Fibroblast of skin of scalp (primary cell): ENCODE measurements at regions not wholly inside any gene's neighbourhood (a gene's known extent, or its start where the extent isn't known, plus 50 kb on each side); places are given as distances from the start of the nearest gene placed in this dataset.
A peak's percentile ranks its signal among the peaks of the same experiment; 100 is the strongest.

Experiments used
- DNase-seq: peaks from one replicate; pipeline ENCODE4 v3.0.0-alpha.2; 2013

DNA sequence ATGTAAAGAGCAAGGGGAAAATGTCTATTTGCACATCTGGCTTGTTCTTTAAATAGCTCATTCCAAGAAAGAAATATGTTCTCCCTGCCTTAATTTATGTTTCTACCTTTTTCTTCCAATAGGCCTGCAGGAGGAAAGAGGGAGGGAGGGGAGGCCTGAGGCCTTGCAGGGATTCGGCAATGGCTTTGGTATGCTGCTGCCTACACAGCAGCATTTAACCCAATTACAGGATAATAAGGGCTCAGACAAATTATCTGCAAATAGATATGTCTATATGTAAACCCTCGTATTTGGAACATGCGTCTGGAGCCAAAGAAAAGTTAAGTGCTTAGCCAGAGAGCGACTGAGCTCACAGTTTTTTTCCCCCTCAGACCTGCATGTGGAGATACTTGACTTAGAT, 277.2 kb downstream of the CDC5L start:
- peak; percentile 75 for DNase-seq

DNA sequence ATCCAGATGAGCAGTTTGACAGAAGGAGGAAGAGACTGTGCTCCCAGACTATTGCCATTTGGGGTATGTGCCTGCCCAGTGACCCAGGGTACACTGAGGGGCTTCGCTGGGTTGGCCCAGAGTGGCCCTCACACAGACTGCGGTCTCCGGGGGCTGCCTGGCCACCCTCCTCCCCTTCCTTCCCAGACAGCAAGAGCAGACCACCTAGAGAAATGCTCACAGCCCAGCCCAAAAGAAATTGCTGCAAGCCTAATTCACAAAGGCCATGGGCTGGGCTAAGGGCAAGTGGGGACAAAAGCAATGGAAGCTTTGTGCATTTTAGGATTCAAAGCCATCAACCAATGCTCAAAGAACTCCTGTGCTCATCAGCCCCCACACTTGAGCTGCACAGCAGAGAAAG, 277.6 kb downstream of the CDC5L start:
- no peak for DNase-seq

DNA sequence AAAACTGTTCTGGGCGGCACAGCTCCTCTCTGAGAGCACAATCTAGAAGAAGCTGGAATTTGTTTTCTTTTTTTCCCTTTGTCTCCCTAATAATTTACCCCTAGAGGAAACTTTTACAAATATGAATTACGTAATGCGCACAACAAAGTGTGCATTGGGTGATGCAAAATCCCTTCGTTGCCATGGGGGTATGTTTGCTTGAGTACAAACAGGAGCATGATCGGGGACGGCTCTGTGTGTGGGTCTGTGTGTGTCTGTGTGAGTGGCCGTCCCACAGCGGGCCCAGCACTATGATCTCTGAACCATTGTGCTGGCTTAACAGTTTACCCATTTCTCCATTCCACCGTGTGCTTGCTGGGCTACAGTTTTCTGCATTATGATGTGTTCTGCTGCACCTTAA, 278.2 kb downstream of the CDC5L start:
- no peak for DNase-seq

GRCh38 chr6:44666324-44666723, 278.8 kb downstream of the CDC5L start:
- no peak for DNase-seq

DNA sequence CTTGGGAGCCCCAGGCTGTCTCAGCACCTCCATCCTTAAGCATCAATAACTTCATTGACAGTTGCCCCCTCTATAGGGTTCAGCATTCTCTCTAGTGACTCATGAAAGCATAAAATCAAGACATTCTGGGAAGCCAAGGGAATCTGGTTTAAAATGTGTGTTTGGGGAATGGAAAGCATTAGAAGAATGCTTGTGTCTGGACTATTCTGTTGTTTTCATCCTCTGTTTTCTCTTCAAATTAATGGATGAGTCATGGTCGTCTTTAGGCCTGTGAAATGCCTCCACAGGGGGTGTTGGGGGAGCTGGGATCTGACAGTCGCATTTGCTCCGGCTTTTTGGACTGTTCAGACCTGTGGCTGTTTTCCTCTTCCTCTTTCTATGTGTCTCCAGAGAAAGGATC, 279.7 kb downstream of the CDC5L start:
- peak; percentile 99 for DNase-seq

DNA sequence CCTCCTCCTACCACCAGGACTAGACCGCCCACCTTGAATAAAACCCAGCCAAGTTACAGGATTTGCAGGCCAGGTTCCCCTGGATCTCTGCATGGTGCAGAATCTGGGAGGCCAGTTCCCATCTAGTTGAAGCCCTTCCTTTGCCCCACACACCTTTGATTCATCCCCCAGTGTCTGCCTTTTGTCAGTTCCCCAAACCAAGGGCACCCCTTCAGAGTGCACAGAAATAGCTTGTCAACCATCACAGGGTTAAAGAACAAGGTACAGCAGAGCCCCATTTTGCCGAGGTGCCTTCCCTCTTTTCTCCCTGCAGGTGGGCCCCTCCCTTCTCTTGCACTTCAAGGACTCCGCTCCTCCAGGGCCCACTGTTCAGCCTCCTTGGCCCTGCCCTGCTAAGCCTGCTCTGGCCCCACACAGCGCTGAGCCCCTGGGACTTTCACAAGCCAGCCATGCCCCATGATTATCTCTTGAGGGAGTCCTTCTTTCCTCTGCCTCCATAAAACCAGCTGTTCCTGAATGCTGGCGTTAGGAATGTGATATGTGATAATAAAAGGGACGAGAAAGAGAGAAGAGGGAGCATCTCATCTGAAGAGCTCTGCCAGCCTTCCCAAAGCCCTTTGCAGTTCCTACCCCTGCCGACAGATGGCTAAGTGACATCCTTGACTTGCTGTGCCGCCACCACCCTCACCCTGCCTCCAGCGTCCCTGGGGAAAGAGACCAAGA, 280.3 kb downstream of the CDC5L start:
- peak; percentile 56 for DNase-seq

DNA sequence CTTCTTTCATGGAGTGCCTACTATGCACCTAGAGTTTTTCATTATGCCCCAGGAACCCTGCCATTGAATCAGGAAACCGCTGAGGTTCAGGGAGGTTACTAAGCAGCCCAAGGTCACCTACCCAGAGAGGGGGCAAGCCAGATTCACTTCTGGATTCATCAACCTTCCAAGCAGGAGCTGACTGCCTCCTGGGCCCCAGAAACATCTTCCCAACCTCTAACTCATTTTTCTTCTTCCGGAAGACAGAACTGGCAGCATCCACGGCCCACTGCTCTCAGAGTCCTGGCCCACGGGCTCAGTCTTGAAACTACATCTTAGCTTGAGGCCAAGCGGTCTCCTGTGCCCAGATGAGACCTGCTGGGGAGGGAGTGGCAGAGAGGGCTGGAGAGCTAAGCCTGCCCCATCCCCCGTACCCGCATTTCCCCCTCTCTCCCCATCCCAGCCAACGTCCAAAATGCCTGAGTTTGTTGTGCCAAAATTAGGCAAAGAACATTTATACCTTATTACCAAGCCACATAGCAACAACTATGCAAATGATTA, 281.0 kb downstream of the CDC5L start:
- no peak for DNase-seq

GRCh38 chr6:44668976-44669934, 281.7 kb downstream of the CDC5L start:
- DNase-seq = no peak

- no peak for DNase-seq
Measured at GRCh38 chr6:44670146-44670545, 282.6 kb downstream of the CDC5L start.

- DNase-seq = no peak
Measured at GRCh38 chr6:44671333-44671732, 283.8 kb downstream of the CDC5L start.

GRCh38 chr6:44672086-44672485, 284.6 kb downstream of the CDC5L start:
- DNase-seq = peak; percentile 79

DNA sequence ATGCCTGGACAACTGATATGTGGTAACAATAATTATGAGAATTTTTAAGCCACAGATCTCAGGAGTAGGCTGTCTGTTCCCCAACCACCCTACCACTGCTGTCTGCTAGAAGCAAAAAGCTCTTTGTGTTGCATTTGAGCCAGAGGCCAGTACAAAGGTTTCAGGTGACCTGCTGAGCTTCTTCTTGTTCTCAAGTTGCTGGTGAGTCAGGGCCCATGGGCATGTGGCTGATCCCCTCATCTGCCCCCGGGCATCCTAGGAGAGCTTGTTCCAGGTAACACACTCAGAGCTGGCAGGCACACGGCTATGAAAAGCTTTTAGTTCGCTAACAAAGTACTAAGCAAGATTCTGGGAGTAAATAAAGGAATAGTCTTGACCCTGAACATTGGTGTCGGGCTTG, 285.3 kb downstream of the CDC5L start:
- DNase-seq = no peak

DNA sequence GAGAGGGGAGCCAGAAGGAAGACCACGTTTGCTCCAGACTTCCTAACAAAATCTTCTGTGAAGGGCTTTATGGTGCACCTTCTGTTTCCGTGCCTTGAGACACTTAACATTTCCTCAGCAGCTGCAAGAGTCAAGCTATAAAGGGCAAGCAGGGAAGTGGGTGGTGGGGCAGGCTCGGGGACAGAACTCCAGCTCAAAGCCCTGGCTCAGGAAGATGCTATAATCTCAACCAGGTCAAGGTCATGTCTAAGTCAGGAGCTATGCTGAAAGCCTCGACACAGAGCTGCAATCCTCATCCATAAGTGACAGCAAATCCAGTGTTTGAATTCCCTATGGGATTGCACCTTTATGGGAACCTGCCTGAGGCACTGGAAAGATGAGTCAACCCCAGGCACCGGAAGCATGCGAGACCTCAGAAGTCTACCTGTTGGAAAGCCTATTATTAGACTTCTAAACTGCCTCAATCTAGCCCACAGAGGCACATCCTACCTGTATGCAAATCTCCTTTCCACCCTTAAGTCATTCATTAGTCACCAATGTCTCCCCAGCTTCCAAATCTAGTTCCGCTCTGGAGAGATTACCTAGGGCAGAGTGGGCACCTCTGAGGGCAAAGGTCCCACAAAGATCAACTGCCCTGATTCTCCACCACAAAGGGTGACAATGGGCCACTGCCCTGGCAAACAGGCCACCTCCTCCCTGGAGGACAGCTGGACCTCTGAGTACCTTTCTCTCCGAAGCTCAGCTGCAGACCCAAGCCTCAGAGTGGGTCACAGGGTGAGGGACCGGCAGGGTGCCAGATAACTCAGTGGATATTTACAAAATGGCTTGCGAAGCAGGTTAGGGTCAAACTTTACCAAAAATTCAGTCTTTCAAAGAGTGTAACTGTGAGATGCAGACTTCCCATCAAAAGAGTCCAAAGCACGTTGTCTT, 287.0 kb downstream of the CDC5L start:
- no peak for DNase-seq

DNA sequence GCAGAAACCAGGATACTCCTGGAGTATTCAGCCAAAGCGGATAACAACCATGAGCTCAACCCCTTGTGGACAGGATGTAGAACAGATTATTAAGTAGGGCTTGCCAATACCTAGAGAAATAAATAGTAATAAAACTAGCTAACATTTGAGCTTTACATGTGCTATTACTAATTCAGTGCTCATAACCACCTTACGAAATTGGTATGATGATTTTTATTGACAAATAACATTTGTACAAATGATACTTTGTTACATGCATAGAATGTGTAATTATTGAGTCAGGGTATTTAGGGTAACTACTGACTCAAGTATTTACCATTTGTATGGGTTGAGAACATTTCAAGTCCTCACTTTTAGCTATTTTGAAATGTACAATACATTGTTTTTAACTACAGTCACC, 287.9 kb downstream of the CDC5L start:
- DNase-seq = no peak

GRCh38 chr6:44676246-44676790, 288.8 kb downstream of the CDC5L start:
- DNase-seq = no peak

- no peak for DNase-seq
Measured at GRCh38 chr6:44676826-44677433, 289.4 kb downstream of the CDC5L start.

DNA sequence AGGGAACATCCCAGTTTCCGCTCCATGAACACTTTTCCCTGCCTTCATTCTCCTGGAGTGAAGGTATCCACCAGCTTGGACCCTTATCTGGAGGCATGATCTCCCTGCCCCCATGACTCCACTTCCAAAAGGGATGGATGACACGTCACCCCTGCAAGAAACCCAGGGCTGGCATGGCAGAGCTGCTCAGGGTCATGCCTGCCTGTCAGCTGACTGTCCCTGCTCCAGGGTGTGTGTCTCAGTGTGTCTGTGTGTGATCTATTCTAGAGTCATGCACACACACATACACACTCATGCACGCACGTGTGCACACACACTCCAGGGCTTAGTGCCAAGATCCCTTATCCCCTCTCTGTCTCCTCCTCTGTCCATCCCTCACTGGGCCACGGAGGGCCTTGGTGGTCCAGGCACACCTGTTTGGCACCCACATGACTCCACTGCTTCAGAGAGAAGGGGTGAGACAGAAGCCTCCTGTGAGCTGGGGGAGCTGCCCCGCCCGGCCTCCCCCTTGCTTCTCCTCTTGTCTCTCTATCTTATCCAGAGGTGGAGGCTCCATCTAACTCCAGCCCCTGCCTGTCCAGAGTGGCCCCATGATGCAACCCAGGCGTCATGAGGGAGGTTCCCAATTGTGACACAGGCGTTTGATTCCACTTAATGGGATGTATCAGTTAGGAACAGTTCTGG, 290.9 kb downstream of the CDC5L start:
- DNase-seq = no peak

DNA sequence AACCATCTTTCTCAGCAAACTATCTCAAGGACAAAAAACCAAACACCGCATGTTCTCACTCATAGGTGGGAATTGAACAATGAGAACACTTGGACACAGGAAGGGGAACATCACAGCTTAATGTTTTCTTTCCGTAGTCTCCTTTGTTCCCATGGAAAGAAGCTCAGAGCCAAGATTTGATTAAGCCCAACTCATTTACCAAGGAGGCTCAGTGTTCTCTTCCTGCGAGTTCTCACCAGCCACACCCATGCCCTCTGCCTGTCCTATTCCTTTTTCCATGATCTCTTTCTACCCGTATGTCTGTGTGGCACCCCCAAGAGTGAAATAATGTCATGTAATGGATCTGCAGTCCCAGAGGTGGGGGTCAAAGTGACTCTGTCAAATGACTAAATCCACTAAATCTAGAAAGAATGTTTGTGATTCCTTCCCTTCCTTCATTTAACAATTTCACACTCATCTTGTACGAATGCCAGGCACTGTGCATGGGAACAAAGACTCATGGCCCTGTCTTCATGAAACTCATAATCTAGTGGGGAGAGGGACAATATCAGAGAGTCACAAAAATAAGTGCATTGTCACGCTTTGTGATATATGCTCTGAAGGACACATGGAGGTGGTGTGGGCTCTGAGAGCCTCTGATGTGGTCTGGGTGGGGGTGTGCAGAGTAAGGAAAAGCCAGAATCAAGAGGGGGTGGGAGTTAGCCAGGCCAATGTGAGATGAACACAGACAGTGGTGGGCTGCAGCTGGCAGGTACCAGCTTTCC, 292.1 kb downstream of the CDC5L start:
- no peak for DNase-seq

DNA sequence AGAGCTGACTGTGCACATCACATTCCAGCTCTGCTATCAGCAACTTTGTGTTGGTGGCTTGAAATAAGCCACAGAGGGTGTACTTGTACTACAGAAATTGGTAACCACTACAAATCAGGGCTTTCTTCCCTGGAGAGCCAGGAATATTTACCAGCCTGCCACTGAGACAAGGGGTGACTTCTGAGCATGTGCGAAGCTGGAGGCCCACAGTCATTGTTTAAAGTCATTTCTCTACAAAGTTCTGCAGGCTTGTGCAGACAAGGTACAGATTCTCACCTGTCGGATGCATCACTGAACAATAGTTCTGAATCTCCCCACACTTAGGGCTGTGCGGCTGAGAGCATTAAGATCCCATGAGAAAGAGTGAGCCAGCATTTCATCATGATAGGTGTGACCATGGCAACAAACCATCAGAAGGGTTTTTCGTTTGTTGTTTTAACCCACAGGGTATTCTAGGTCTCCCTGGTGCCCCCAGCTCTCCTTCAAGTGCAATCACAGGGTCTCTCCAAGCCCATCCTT, 292.8 kb downstream of the CDC5L start:
- no peak for DNase-seq

GRCh38 chr6:44681761-44682160, 294.3 kb downstream of the CDC5L start:
- no peak for DNase-seq
